ACC112 (cell line): ENCODE measurements at regions not wholly inside any gene's neighbourhood (a gene's known extent, or its start where the extent isn't known, plus 50 kb on each side); places are given as distances from the start of the nearest gene placed in this dataset.

Experiments
- H2AFZ ChIP-seq: fragments of 200-600 bp; sonication (generic); one replicate; pipeline ENCODE4 v1.6.0; 2017; ENCODE audit warnings: antibody characterized with exemption, low read length; ENCODE audit not compliant: unreplicated experiment
- H3K27ac ChIP-seq: fragments of 200-600 bp; sonication (generic); 2 replicates; pipeline ENCODE4 v1.5.1; 2014; ENCODE audit warnings: low read depth, mild to moderate bottlenecking, antibody characterized with exemption, low read length, moderate library complexity
- H3K27me3 ChIP-seq: fragments of 200-600 bp; sonication (generic); 2 replicates; pipeline ENCODE4 v1.6.1; 2014; ENCODE audit warnings: mild to moderate bottlenecking, antibody characterized with exemption, low read length, moderate library complexity, mixed read lengths; ENCODE audit not compliant: insufficient read depth
- H3K36me3 ChIP-seq: fragments of 200-600 bp; sonication (generic); 2 replicates; pipeline ENCODE4 v1.6.1; 2016; ENCODE audit warnings: mild to moderate bottlenecking, antibody characterized with exemption, low read length, moderate library complexity, mixed read lengths; ENCODE audit not compliant: insufficient read depth
- H3K4me1 ChIP-seq: fragments of 200-600 bp; sonication (generic); one replicate; pipeline ENCODE4 v1.6.1; 2016; ENCODE audit warnings: low read length, mixed read lengths; ENCODE audit not compliant: insufficient read depth, unreplicated experiment, control insufficient read depth
- H3K4me3 ChIP-seq: fragments of 200-600 bp; sonication (generic); 2 replicates; pipeline ENCODE4 v1.5.1; 2014; ENCODE audit warnings: mild to moderate bottlenecking, low read depth, low read length
- H3K79me2 ChIP-seq: fragments of 200-600 bp; sonication (generic); one replicate; pipeline ENCODE4 v1.6.0; 2016; ENCODE audit warnings: low read length; ENCODE audit not compliant: control insufficient read depth, unreplicated experiment, insufficient read depth

GRCh38 chr3:29064085-29064484 lies 216.8 kb upstream of the RBMS3 start:
- Histone ChIP-seq H3K4me1 (peaks cover 23% of the 10 kb centered on the region), H3K4me3 (no peak overlapping the region), H2AFZ (peak overlapping the region; percentile 55), H3K27ac (no peak overlapping the region), H3K79me2 (no peaks in the 10 kb centered on the region), H3K27me3 (no peaks in the 10 kb centered on the region), H3K36me3 (no peaks in the 10 kb centered on the region)

GRCh38 chr3:29065211-29065785 lies 215.6 kb upstream of the RBMS3 start:
- Histone ChIP-seq H3K27me3 (no peaks in the 10 kb centered on the region), H3K4me3 (peak overlapping the region; percentile 46; the same call in 1 of the 2 replicates), H3K36me3 (no peaks in the 10 kb centered on the region), H2AFZ (peak overlapping the region; percentile 71), H3K27ac (peak overlapping the region; percentile 85), H3K79me2 (no peaks in the 10 kb centered on the region), H3K4me1 (peaks cover 23% of the 10 kb centered on the region)

- no peaks in the 10 kb centered on the region for H3K27me3 ChIP-seq
- H3K27ac ChIP-seq = peak overlapping the region; percentile 25; the same call in 1 of the 2 replicates
- no peaks in the 10 kb centered on the region for H3K36me3 ChIP-seq
- H3K4me1 ChIP-seq = peaks cover 23% of the 10 kb centered on the region
- H3K79me2 ChIP-seq = no peaks in the 10 kb centered on the region
- H3K4me3 ChIP-seq = no peak overlapping the region
- H2AFZ ChIP-seq = no peak overlapping the region
Measured at GRCh38 chr3:29067007-29067406, 213.9 kb upstream of the RBMS3 start.

GRCh38 chr3:29070959-29071634 lies 209.8 kb upstream of the RBMS3 start:
- Histone ChIP-seq H3K79me2 (no peaks in the 10 kb centered on the region), H3K27ac (no peak overlapping the region), H2AFZ (no peak overlapping the region), H3K27me3 (no peaks in the 10 kb centered on the region), H3K4me3 (no peak overlapping the region), H3K36me3 (no peaks in the 10 kb centered on the region), H3K4me1 (peaks cover 8% of the 10 kb centered on the region)

- H3K27ac ChIP-seq = no peak overlapping the region
- no peak overlapping the region for H2AFZ ChIP-seq
- no peaks in the 10 kb centered on the region for H3K4me1 ChIP-seq
- no peak overlapping the region for H3K4me3 ChIP-seq
- no peaks in the 10 kb centered on the region for H3K27me3 ChIP-seq
- H3K79me2 ChIP-seq = no peaks in the 10 kb centered on the region
- no peaks in the 10 kb centered on the region for H3K36me3 ChIP-seq
Measured at GRCh38 chr3:29072611-29073010, 208.3 kb upstream of the RBMS3 start.

GRCh38 chr3:29077356-29077755 lies 203.5 kb upstream of the RBMS3 start:
- Histone ChIP-seq H3K79me2 (no peaks in the 10 kb centered on the region), H3K27ac (no peak overlapping the region), H3K36me3 (no peaks in the 10 kb centered on the region), H3K27me3 (no peaks in the 10 kb centered on the region), H2AFZ (no peak overlapping the region), H3K4me3 (no peak overlapping the region), H3K4me1 (no peaks in the 10 kb centered on the region)

GRCh38 chr3:29079358-29079757 lies 201.5 kb upstream of the RBMS3 start:
- Histone ChIP-seq H3K4me1 (no peaks in the 10 kb centered on the region), H3K79me2 (no peaks in the 10 kb centered on the region), H2AFZ (no peak overlapping the region), H3K27ac (no peak overlapping the region), H3K4me3 (no peak overlapping the region), H3K27me3 (no peaks in the 10 kb centered on the region), H3K36me3 (no peaks in the 10 kb centered on the region)

GRCh38 chr3:29080967-29081366 lies 199.9 kb upstream of the RBMS3 start:
- Histone ChIP-seq H3K36me3 (no peaks in the 10 kb centered on the region), H3K27ac (no peak overlapping the region), H3K27me3 (no peaks in the 10 kb centered on the region), H3K4me1 (no peaks in the 10 kb centered on the region), H2AFZ (no peak overlapping the region), H3K4me3 (no peak overlapping the region), H3K79me2 (no peaks in the 10 kb centered on the region)

GRCh38 chr3:29083081-29083480 lies 197.8 kb upstream of the RBMS3 start:
- H2AFZ ChIP-seq = no peak overlapping the region
- H3K79me2 ChIP-seq = no peaks in the 10 kb centered on the region
- no peaks in the 10 kb centered on the region for H3K36me3 ChIP-seq
- H3K4me1 ChIP-seq = no peaks in the 10 kb centered on the region
- H3K27ac ChIP-seq = no peak overlapping the region
- H3K4me3 ChIP-seq = no peak overlapping the region
- H3K27me3 ChIP-seq = no peaks in the 10 kb centered on the region

- Histone ChIP-seq H3K27ac (no peak overlapping the region), H3K79me2 (no peaks in the 10 kb centered on the region), H3K27me3 (no peaks in the 10 kb centered on the region), H3K4me3 (no peak overlapping the region), H3K4me1 (no peaks in the 10 kb centered on the region), H3K36me3 (no peaks in the 10 kb centered on the region), H2AFZ (no peak overlapping the region)
Measured at GRCh38 chr3:29083676-29084075, 197.2 kb upstream of the RBMS3 start.

GRCh38 chr3:29088579-29088978 lies 192.3 kb upstream of the RBMS3 start:
- Histone ChIP-seq H2AFZ (no peak overlapping the region), H3K4me1 (no peaks in the 10 kb centered on the region), H3K27me3 (no peaks in the 10 kb centered on the region), H3K79me2 (no peaks in the 10 kb centered on the region), H3K27ac (no peak overlapping the region), H3K4me3 (no peak overlapping the region), H3K36me3 (no peaks in the 10 kb centered on the region)
